ENCODE measurements at regions not wholly inside any gene's neighbourhood (a gene's known extent, or its start where the extent isn't known, plus 50 kb on each side); places are given as distances from the start of the nearest gene placed in this dataset.

DNA sequence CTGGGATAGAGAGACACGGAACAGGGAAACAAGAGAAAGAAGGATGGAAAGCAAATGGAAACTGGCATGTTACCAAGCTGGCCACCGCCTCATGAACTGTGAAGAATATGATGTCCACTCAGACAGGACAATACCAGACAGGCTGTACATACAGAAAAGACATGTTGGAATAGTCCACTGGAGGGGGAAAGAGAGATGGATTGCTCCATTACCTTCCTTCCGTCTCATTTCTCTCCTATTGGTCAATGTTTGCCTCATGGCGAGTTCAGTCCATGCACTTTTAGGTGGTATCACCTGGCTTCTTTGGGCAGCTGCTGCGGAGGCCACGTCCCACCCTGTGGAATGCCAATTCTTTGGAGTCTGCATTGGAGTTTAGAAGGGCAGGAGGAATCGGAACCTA, 166.4 kb downstream of the AEBP2 start:
- CTCF ChIA-PET = no interaction called here
- Histone ChIP-seq H4K91ac (ENCODE audit: insufficient read depth, low read depth, low read length) (no peak overlapping the region), H3K9me3 (ENCODE audit: control insufficient read depth, insufficient read depth, low read length) (no peaks in the 10 kb centered on the region), H4K8ac (ENCODE audit: low read depth in 2 of 2, low read length in 2 of 2) (no peak overlapping the region), H3K4me1 (ENCODE audit: control insufficient read depth, insufficient read depth, low read length) (no peaks in the 10 kb centered on the region; the same call in 1 of the 2 replicates), H3K27ac (ENCODE audit: insufficient read depth, low read length) (no peak overlapping the region), H3K4me3 (ENCODE audit: insufficient read depth, low read depth, low read length) (no peak overlapping the region), H2AFZ (replicated peaks; ENCODE audit: low read length, poor library complexity) (no peak overlapping the region), H2AK5ac (ENCODE audit: low read depth, low read length) (no peak overlapping the region), H3K18ac (ENCODE audit: low read depth, low read length) (no peak overlapping the region), H3K56ac (ENCODE audit: extremely low read depth, insufficient read depth, low read length) (no peak overlapping the region), H3K9me1 (ENCODE audit: insufficient read depth, low read length) (no peaks in the 10 kb centered on the region), H2BK5ac (ENCODE audit: low read depth, low read length, poor library complexity, severe bottlenecking) (no peak overlapping the region), H2BK15ac (ENCODE audit: low read depth, low read length) (no peak overlapping the region), H3K36me3 (ENCODE audit: control insufficient read depth, insufficient read depth, low read length) (no peaks in the 10 kb centered on the region), H3K14ac (replicated peaks; ENCODE audit: low read depth, low read length) (no peak overlapping the region), H2AK9ac (replicated peaks; ENCODE audit: low read depth, low read length, poor library complexity) (no peak overlapping the region), H3K79me1 (ENCODE audit: low read depth in 1 of 2, low read length in 2 of 2) (no peaks in the 10 kb centered on the region), H2BK20ac (ENCODE audit: low read depth, low read length) (no peak overlapping the region), H3K9ac (ENCODE audit: low read depth, low read length) (no peak overlapping the region), H3K27me3 (ENCODE audit: control insufficient read depth, insufficient read depth, low read length) (no peaks in the 10 kb centered on the region), H3K4ac (ENCODE audit: low read depth, low read length) (no peak overlapping the region), H2BK120ac (ENCODE audit: low read depth, low read length) (no peak overlapping the region), H4K20me1 (ENCODE audit: insufficient read depth, low read length) (no peaks in the 10 kb centered on the region), H3K23ac (ENCODE audit: low read depth, low read length) (no peak overlapping the region), H4K5ac (ENCODE audit: low read depth, low read length) (no peak overlapping the region), H3K4me2 (ENCODE audit: low read depth, low read length) (no peak overlapping the region)
- intact Hi-C loops (cut with micrococcal nuclease) = no loop called here
- BruUV-seq (replicated peaks) = no TSS peak
- dilution Hi-C loops (cut with HindIII; ENCODE audit: low sequenced_read_pairs, unreplicated experiment) = no loop called here
- in situ Hi-C loops (cut with MboI; ENCODE audit: low sequenced_read_pairs) = no loop called here
- TF ChIP-seq MAFK (IDR thresholded peaks at IDR 0.05; ENCODE audit: low read depth, low read length) (no peak), MAZ (IDR thresholded peaks at IDR 0.05; ENCODE audit: borderline replicate concordance, low read depth, low read length) (no peak), SMC3 (IDR thresholded peaks at IDR 0.05; ENCODE audit: low read depth, low read length) (no peak), FOS (IDR thresholded peaks at IDR 0.05; ENCODE audit: low read depth, low read length) (no peak), CHD1 (IDR thresholded peaks at IDR 0.05; ENCODE audit: low read depth, low read length) (no peak), RAD21 (IDR thresholded peaks at IDR 0.05; ENCODE audit: low read length) (no peak), RCOR1 (IDR thresholded peaks at IDR 0.05; ENCODE audit: insufficient replicate concordance, low read length) (no peak), RFX5 (IDR thresholded peaks at IDR 0.05; ENCODE audit: low read depth, low read length) (no peak), POLR2A (IDR thresholded peaks at IDR 0.05; ENCODE audit: low read depth, low read length) (no peak), NFE2L2 (IDR thresholded peaks at IDR 0.05; ENCODE audit: low read depth, low read length) (no peak), CEBPB (IDR thresholded peaks at IDR 0.05; ENCODE audit: low read depth, low read length) (no peak), BHLHE40 (IDR thresholded peaks at IDR 0.05; ENCODE audit: low read depth, low read length) (no peak), MXI1 (IDR thresholded peaks at IDR 0.05; ENCODE audit: borderline replicate concordance, low read depth, low read length) (no peak)
- TF ChIP-seq, protein P1, sequence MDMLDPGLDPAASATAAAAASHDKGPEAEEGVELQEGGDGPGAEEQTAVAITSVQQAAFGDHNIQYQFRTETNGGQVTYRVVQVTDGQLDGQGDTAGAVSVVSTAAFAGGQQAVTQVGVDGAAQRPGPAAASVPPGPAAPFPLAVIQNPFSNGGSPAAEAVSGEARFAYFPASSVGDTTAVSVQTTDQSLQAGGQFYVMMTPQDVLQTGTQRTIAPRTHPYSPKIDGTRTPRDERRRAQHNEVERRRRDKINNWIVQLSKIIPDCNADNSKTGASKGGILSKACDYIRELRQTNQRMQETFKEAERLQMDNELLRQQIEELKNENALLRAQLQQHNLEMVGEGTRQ (IDR thresholded peaks at IDR 0.05; ENCODE audit: low read depth, low read length) = no peak
- TF ChIP-seq, protein P2, sequence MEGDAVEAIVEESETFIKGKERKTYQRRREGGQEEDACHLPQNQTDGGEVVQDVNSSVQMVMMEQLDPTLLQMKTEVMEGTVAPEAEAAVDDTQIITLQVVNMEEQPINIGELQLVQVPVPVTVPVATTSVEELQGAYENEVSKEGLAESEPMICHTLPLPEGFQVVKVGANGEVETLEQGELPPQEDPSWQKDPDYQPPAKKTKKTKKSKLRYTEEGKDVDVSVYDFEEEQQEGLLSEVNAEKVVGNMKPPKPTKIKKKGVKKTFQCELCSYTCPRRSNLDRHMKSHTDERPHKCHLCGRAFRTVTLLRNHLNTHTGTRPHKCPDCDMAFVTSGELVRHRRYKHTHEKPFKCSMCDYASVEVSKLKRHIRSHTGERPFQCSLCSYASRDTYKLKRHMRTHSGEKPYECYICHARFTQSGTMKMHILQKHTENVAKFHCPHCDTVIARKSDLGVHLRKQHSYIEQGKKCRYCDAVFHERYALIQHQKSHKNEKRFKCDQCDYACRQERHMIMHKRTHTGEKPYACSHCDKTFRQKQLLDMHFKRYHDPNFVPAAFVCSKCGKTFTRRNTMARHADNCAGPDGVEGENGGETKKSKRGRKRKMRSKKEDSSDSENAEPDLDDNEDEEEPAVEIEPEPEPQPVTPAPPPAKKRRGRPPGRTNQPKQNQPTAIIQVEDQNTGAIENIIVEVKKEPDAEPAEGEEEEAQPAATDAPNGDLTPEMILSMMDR (conservative IDR thresholded peaks at IDR 0.05; ENCODE audit: low read depth, low read length) = no peak
- TF ChIP-seq, protein P3, sequence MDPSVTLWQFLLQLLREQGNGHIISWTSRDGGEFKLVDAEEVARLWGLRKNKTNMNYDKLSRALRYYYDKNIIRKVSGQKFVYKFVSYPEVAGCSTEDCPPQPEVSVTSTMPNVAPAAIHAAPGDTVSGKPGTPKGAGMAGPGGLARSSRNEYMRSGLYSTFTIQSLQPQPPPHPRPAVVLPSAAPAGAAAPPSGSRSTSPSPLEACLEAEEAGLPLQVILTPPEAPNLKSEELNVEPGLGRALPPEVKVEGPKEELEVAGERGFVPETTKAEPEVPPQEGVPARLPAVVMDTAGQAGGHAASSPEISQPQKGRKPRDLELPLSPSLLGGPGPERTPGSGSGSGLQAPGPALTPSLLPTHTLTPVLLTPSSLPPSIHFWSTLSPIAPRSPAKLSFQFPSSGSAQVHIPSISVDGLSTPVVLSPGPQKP (IDR thresholded peaks at IDR 0.05; ENCODE audit: borderline replicate concordance, low read depth, low read length) = no peak
- no peak for DNase-seq
- WGBS, 2 experiments (ENCODE audit: extremely low coverage in 2 of 2, insufficient read length in 1 of 2) = 70% methylated on average over 2 of the region's 7 CpGs; no CpG with 5 or more reads in 1 of the 2 experiments
- ATAC-seq (ENCODE audit: low read depth) = no peak
- POLR2A ChIA-PET (ENCODE audit: unreplicated experiment) = no interaction called here
